GM12878 (cell line): ENCODE measurements at regions not wholly inside any gene's neighbourhood (a gene's known extent, or its start where the extent isn't known, plus 50 kb on each side); places are given as distances from the start of the nearest gene placed in this dataset.

Experiments
- CBFB ChIP-seq: IDR thresholded peaks from 2 replicates; pipeline ENCODE4 v1.6.1; 2016; ENCODE audit warnings: antibody characterized with exemption, low read depth
- CTCF ChIP-seq, 3 experiments: IDR thresholded peaks in 2 of 3; conservative IDR thresholded peaks in 1 of 3; 2 replicates each; pipeline ENCODE4 v1.5.1; 2011; ENCODE audit warnings: low read depth in 3 of 3, low read length in 3 of 3, mild to moderate bottlenecking in 3 of 3, control low read depth in 2 of 3, moderate library complexity in 2 of 3, inconsistent platforms in 1 of 3, mixed read lengths in 1 of 3; ENCODE audit not compliant: control insufficient read depth in 2 of 3, insufficient read depth in 1 of 3; ENCODE audit errors: extremely low read depth in 1 of 3
- POLR2A ChIP-seq: IDR thresholded peaks from 2 replicates; pipeline ENCODE4 v1.6.1; 2011; ENCODE audit warnings: low read depth, mild to moderate bottlenecking, low read length
- SUZ12 ChIP-seq: fragments of 200-600 bp; sonication (generic); IDR thresholded peaks from one replicate; pipeline ENCODE4 v1.6.1; 2018; ENCODE audit warnings: antibody characterized with exemption, mild to moderate bottlenecking; ENCODE audit not compliant: unreplicated experiment

GRCh38 chr5:106072208-106072607 lies 1598.5 kb downstream of the EFNA5 start:
- TF ChIP-seq CTCF (IDR thresholded peaks at IDR 0.05 in 2 of 3, conservative IDR thresholded peaks at IDR 0.05 in 1 of 3; ENCODE audit: control insufficient read depth in 2 of 3, extremely low read depth in 1 of 3, insufficient read depth in 1 of 3, low read depth in 3 of 3, low read length in 3 of 3) (no peak), CBFB (no peak), POLR2A (no peak), SUZ12 (no peak)
